ENCODE measurements at regions not wholly inside any gene's neighbourhood (a gene's known extent, or its start where the extent isn't known, plus 50 kb on each side); places are given as distances from the start of the nearest gene placed in this dataset.

GRCh38 chr2:185895828-185896693 lies 157.5 kb downstream of the FSIP2 start:
- no peak for TF ChIP-seq POLR2AphosphoS5 (IDR thresholded peaks at IDR 0.05; ENCODE audit: insufficient read depth in 1 of 2, low read depth in 1 of 2)
- TF ChIP-seq CTCF (IDR thresholded peaks at IDR 0.05), result no peak

Data from vagina (tissue), 2 donors.